HG02973 (cell line): ENCODE measurements at regions not wholly inside any gene's neighbourhood (a gene's known extent, or its start where the extent isn't known, plus 50 kb on each side); places are given as distances from the start of the nearest gene placed in this dataset.

ENCODE experiments used
- ATAC-seq: cut with Tn5 transposase; IDR thresholded peaks from one replicate; pipeline ENCODE4 v1.9.1; 2021; ENCODE audit warnings: moderate library complexity; ENCODE audit not compliant: unreplicated experiment

DNA sequence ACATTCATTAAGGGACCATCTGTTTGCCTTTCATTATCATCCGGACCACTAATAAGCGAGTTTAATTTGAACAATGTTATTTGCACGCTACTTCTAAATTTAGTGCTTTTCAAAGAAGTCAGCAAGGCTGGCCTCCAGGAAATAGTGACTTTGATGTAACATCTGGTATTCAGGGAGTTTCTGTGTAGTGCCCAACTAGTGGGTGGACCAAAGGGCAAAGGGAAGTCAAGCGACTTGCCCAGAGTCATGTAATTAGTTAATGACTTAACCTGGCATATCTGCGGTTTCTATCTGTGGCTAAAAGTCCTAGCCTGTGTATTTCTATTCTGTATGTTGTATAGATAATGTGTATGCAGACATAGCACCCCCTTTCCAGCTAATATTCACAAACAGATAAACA is 56.3 kb upstream of the LCORL start:
- no peak for ATAC-seq

DNA sequence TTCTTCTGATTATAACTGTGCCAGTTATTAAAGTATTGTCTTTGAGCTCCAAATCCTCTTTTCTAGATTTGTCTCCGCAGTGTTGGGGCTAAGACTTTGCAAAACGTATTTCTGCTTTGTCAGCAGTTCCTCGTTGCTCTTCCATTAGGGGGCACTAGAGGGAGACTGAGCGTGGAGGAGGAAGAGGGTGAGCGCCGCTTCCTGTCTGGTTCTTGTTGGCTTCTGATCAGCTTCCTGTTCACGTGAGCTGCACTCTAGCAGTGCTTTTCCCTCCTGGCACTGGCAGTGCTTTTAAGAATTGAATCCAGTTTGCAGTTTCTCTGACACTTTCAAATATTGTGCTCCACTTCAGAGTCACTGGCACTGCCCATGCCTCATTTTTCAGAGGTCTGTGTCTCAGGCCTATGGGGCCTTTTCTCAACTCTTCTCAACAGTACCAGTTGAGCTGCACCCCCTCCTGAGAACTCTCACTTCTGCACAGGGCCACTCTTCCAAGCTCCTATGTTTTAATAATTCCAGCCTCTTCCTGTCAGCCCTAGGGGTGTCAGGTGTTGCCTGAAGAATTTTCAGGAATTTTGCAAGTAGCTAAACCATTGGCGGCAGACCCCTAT is 54.4 kb upstream of the LCORL start:
- no peak for ATAC-seq

DNA sequence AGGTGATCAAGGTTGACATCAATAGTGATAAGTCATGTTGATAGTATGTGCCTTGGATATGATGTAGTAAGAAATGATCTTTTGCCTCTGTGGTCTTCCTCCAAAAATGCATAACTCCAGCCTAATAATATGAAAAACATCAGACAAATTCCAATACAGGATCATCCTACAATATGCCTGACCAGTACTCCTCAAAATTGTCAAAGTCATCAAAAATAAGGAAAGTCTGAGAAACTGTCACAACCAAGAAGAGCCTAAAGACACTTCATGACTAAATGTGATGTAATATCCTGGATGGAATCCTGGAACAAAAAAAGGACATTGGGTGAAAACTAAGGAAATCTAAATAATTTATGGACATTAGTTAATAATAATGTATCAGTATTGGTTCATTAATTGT is 50.3 kb upstream of the LCORL start:
- ATAC-seq = no peak
